ENCODE measurements at regions not wholly inside any gene's neighbourhood (a gene's known extent, or its start where the extent isn't known, plus 50 kb on each side); places are given as distances from the start of the nearest gene placed in this dataset.

GRCh38 chr12:84648425-84648824 is 264.2 kb downstream of the SLC6A15 start:
- ChIA-PET POLR2A (no interaction called here), CTCF (no interaction called here)
- Histone ChIP-seq H3K9me3 (ENCODE audit: control insufficient read depth, insufficient read depth, low read depth, low read length) (no peaks in the 10 kb centered on the region), H3K36me3 (ENCODE audit: control insufficient read depth in 2 of 2, insufficient read depth in 1 of 2, low read length in 2 of 2) (no peaks in the 10 kb centered on the region), H3K4me3 (ENCODE audit: low read depth, low read length) (no peak overlapping the region), H3K4me1 (ENCODE audit: control insufficient read depth, insufficient read depth, low read length) (peaks cover 13% of the 10 kb centered on the region), H3K27ac (ENCODE audit: extremely low read depth, low read depth, low read length) (no peak overlapping the region)
- TF ChIP-seq ZNF174 (tag by site-specific recombination; IDR thresholded peaks at IDR 0.05) (no peak), ZNF266 (tag by site-specific recombination; IDR thresholded peaks at IDR 0.05; ENCODE audit: low read depth) (no peak), ZNF138 (tag by site-specific recombination; IDR thresholded peaks at IDR 0.05; ENCODE audit: borderline replicate concordance) (no peak), HOXC10 (CRISPR knock-in tag; IDR thresholded peaks at IDR 0.05) (no peak), KLF16 (tag by site-specific recombination; IDR thresholded peaks at IDR 0.05) (no peak), ZNF701 (tag by site-specific recombination; IDR thresholded peaks at IDR 0.05) (no peak), WT1 (tag by site-specific recombination; IDR thresholded peaks at IDR 0.05) (no peak), ZNF341 (tag by site-specific recombination; IDR thresholded peaks at IDR 0.05; ENCODE audit: low read depth) (no peak), ZNF433 (tag by site-specific recombination; IDR thresholded peaks at IDR 0.05; ENCODE audit: low read depth) (no peak), ZNF416 (tag by site-specific recombination; IDR thresholded peaks at IDR 0.05) (no peak), TSHZ1 (tag by site-specific recombination; IDR thresholded peaks at IDR 0.05; ENCODE audit: borderline replicate concordance) (no peak)
- TF ChIP-seq, protein P1, sequence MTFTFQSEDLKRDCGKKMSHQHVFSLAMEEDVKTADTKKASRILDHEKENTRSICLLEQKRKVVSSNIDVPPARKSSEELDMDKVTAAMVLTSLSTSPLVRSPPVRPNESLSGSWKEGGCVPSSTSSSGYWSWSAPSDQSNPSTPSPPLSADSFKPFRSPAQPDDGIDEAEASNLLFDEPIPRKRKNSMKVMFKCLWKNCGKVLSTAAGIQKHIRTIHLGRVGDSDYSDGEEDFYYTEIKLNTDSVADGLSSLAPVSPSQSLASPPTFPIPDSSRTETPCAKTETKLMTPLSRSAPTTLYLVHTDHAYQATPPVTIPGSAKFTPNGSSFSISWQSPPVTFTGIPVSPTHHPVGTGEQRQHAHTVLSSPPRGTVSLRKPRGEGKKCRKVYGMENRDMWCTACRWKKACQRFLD (tag by site-specific recombination; IDR thresholded peaks at IDR 0.05): no peak

DNA sequence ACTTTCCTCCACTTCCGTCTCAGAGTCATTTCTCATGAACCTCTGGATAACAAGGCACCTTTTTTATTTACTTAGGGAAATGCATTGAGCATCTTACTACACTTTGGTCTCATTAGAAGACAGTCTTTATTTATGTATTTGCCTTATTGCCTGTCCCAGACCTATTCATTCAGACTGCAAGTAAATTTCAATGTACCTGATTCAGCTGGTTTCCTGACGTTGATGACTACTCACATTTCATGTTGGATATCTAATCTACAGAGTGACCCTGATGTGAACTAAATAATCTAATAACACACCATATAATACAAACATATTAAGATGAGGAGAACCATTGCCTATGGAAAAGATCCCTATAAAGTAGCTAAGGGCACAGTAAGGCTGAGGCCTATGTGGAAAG is 267.7 kb downstream of the SLC6A15 start:
- POLR2A ChIA-PET: interaction anchor here (1.1 kb wide), 1 partner anchor 268 kb away, joined by 3 read pairs; the partner anchor contains the start of gene SLC6A15
- CTCF ChIA-PET: no interaction called here
- Histone ChIP-seq H3K36me3 (ENCODE audit: control insufficient read depth in 2 of 2, insufficient read depth in 1 of 2, low read length in 2 of 2) (no peaks in the 10 kb centered on the region), H3K4me3 (ENCODE audit: low read depth, low read length) (no peak overlapping the region), H3K9me3 (ENCODE audit: control insufficient read depth, insufficient read depth, low read depth, low read length) (no peaks in the 10 kb centered on the region), H3K4me1 (ENCODE audit: control insufficient read depth, insufficient read depth, low read length) (peaks cover 15% of the 10 kb centered on the region), H3K27ac (ENCODE audit: extremely low read depth, low read depth, low read length) (no peak overlapping the region)
- TF ChIP-seq ZNF280C (tag by site-specific recombination; IDR thresholded peaks at IDR 0.05) (no peak), ZNF561 (tag by site-specific recombination; IDR thresholded peaks at IDR 0.05; ENCODE audit: borderline replicate concordance) (no peak), AEBP2 (tag by site-specific recombination; IDR thresholded peaks at IDR 0.05; ENCODE audit: borderline replicate concordance) (no peak), ZNF791 (tag by site-specific recombination; IDR thresholded peaks at IDR 0.05) (no peak), ZNF138 (tag by site-specific recombination; IDR thresholded peaks at IDR 0.05; ENCODE audit: borderline replicate concordance) (no peak), ZNF335 (tag by site-specific recombination; conservative IDR thresholded peaks at IDR 0.05) (no peak), TRIM28 (IDR thresholded peaks at IDR 0.05; ENCODE audit: borderline replicate concordance, low read length) (no peak), ZSCAN16 (tag by site-specific recombination; IDR thresholded peaks at IDR 0.05) (no peak), ZIC2 (tag by site-specific recombination; IDR thresholded peaks at IDR 0.05) (no peak), MZF1 (tag by site-specific recombination; IDR thresholded peaks at IDR 0.05; ENCODE audit: borderline replicate concordance) (no peak)
- TF ChIP-seq, protein P2, sequence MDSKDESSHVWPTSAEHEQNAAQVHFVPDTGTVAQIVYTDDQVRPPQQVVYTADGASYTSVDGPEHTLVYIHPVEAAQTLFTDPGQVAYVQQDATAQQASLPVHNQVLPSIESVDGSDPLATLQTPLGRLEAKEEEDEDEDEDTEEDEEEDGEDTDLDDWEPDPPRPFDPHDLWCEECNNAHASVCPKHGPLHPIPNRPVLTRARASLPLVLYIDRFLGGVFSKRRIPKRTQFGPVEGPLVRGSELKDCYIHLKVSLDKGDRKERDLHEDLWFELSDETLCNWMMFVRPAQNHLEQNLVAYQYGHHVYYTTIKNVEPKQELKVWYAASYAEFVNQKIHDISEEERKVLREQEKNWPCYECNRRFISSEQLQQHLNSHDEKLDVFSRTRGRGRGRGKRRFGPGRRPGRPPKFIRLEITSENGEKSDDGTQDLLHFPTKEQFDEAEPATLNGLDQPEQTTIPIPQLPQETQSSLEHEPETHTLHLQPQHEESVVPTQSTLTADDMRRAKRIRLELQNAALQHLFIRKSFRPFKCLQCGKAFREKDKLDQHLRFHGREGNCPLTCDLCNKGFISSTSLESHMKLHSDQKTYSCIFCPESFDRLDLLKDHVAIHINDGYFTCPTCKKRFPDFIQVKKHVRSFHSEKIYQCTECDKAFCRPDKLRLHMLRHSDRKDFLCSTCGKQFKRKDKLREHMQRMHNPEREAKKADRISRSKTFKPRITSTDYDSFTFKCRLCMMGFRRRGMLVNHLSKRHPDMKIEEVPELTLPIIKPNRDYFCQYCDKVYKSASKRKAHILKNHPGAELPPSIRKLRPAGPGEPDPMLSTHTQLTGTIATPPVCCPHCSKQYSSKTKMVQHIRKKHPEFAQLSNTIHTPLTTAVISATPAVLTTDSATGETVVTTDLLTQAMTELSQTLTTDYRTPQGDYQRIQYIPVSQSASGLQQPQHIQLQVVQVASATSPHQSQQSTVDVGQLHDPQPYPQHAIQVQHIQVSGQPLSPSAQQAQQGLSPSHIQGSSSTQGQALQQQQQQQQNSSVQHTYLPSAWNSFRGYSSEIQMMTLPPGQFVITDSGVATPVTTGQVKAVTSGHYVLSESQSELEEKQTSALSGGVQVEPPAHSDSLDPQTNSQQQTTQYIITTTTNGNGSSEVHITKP (tag by site-specific recombination; IDR thresholded peaks at IDR 0.05): no peak
- TF ChIP-seq, protein P3, sequence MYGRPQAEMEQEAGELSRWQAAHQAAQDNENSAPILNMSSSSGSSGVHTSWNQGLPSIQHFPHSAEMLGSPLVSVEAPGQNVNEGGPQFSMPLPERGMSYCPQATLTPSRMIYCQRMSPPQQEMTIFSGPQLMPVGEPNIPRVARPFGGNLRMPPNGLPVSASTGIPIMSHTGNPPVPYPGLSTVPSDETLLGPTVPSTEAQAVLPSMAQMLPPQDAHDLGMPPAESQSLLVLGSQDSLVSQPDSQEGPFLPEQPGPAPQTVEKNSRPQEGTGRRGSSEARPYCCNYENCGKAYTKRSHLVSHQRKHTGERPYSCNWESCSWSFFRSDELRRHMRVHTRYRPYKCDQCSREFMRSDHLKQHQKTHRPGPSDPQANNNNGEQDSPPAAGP (tag by site-specific recombination; IDR thresholded peaks at IDR 0.05): no peak
